ENCODE measurements at regions not wholly inside any gene's neighbourhood (a gene's known extent, or its start where the extent isn't known, plus 50 kb on each side); places are given as distances from the start of the nearest gene placed in this dataset.

DNA sequence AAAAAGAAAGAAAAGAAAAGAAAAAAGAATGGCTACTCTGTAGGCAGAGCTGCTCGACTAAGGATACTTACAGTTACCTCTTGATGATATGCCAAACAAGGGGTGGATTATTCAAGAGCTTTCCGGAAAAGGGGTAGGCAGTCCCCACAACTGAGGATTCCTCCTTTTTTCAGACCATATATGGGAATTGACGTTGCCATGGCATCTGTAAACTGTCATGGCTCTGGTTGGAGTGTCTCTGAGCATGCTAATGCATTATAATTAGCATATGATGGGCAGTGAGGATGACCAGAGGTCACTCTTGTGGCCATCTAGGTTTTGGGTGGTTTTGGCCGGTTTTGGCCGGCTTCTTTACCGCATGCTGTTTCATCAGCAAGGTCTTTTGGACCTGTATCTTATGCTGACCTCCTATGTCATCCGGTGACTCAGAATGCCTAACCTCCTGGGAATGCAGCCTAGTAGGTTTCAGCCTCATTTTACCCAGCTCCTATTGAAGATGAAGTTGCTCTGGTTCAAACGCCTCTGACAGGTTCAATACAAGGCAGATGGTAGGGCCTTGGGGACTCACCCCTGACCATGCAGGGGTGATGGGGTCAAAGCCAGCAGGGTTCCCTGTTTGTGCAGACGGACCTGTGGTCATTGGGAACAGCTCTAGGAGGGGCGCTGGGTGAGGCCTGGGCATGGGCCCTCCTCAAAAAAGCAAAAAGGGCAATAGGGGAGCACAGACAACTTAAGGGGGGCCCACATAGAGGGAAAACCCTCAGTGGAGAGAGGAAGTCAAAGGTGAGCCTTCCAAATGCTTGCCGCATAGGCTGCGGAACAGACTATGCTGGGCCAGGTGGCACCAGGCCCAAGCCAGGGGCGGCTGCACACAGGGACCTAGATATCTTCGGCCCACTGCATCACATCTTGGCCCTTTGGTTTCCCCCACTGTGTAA, 251.2 kb upstream of the RAB6C start:
- ChIA-PET CTCF (no interaction called here), POLR2A (no interaction called here)
- H3K4me3 ChIP-seq (ENCODE audit: low read depth, low read length) = no peak overlapping the region
- no peak for DNase-seq (ENCODE audit: low read depth, low spot score)
- TF ChIP-seq, protein P1, sequence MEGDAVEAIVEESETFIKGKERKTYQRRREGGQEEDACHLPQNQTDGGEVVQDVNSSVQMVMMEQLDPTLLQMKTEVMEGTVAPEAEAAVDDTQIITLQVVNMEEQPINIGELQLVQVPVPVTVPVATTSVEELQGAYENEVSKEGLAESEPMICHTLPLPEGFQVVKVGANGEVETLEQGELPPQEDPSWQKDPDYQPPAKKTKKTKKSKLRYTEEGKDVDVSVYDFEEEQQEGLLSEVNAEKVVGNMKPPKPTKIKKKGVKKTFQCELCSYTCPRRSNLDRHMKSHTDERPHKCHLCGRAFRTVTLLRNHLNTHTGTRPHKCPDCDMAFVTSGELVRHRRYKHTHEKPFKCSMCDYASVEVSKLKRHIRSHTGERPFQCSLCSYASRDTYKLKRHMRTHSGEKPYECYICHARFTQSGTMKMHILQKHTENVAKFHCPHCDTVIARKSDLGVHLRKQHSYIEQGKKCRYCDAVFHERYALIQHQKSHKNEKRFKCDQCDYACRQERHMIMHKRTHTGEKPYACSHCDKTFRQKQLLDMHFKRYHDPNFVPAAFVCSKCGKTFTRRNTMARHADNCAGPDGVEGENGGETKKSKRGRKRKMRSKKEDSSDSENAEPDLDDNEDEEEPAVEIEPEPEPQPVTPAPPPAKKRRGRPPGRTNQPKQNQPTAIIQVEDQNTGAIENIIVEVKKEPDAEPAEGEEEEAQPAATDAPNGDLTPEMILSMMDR (IDR thresholded peaks at IDR 0.05; ENCODE audit: insufficient read depth, low read length, missing control alignments) = no peak

DNA sequence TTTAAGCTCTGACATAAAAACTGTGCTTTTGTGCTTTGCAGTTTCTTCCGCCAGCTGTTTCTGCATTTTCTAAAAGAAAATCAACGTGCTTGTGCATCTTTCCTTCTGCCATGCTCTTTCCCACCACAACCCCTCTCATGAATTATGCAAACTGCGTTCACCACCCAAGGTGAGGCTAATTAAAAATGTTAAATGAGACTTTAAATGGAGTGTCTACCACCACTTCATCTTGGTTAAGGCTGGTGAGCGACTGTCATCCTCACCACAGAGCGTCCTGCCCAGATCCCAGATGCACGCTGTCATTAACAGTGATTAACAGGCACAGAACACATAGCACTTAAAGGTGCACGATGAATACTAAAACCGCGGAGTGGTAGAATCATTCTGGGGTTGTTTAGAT, 250.5 kb upstream of the RAB6C start:
- no peak for DNase-seq (ENCODE audit: low read depth, low spot score)
- ChIA-PET POLR2A (no interaction called here), CTCF (no interaction called here)
- no peak overlapping the region for H3K4me3 ChIP-seq (ENCODE audit: low read depth, low read length)
- TF ChIP-seq, protein P1 (IDR thresholded peaks at IDR 0.05; ENCODE audit: insufficient read depth, low read length, missing control alignments) = no peak

DNA sequence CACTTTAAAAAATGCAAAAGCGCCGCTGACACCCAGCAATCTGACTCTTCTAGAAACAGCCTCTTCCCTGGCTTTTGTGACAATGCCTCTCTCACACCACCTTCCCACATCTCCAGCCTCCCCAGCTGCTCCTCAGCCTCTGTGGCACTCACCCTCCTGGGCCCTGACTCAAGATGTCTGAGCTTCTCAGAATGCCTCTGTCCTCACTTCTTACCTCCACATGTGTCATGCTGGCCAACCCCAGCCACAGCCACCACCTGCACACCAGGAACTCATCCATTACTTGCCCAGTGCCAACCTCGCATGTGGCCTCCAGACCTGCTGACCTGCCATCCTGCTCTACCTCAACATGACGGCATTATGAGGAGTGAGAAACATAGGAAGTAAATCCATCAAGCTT, 249.8 kb upstream of the RAB6C start:
- no peak for DNase-seq (ENCODE audit: low read depth, low spot score)
- CTCF ChIA-PET = no interaction called here
- POLR2A ChIA-PET = no interaction called here
- TF ChIP-seq, protein P1 (IDR thresholded peaks at IDR 0.05; ENCODE audit: insufficient read depth, low read length, missing control alignments) = no peak
- H3K4me3 ChIP-seq (ENCODE audit: low read depth, low read length) = no peak overlapping the region

DNA sequence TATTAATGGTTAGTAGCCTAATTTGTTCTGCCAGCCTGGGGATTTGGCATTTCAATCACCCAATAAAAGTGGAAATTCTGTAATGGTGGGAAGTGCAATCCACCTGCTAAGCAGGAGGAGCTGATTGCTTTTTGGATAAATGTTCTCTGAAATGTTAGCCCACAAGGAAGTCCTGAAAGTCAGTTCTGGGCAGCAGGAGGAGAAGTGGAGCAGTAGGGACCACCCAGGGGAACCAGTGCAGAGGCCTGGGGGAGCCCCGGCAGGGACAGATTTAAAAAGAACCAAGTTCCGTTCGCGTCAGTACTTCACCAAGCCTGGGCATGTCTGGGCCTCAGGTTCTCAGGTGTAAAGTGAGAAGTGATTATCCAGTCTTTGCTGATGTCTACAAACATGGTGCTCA, 248.5 kb upstream of the RAB6C start:
- TF ChIP-seq, protein P1 (IDR thresholded peaks at IDR 0.05; ENCODE audit: insufficient read depth, low read length, missing control alignments) = no peak
- no peak for DNase-seq (ENCODE audit: low read depth, low spot score)
- ChIA-PET POLR2A (no interaction called here), CTCF (no interaction called here)
- no peak overlapping the region for H3K4me3 ChIP-seq (ENCODE audit: low read depth, low read length)

DNA sequence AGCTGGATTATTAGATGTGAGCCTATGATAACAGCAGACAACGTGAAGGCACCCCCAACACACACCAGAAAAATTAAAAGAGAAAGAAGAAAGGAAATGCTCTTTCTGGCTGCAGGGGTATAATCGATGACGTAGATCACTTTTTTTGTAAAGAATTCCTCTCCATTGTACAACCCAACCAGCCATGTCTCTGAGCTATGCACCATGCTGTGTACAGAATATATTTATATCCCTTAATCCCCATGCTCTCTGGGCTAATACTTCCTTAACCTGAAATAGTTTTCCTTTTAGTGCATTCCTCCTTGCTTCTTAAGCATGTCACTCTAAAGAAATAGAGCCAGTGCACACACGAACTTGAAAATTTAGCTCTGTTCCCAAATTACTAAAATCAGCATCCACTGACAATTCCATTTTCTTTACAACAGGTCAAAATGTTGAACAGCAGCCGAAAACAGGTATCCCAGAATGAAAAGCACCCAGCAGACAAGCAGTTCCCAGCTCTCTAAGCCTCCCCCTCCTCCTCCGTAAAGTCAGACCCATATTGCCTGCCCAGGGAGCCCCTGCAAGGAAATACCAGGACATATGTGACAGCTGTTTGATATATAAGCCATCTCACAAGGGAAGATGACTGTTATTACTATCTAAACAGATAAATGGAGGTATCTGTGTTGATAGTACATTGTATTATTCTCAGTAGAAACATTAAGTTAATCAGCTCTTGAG, 247.4 kb upstream of the RAB6C start:
- H3K4me3 ChIP-seq (ENCODE audit: low read depth, low read length) = no peak overlapping the region
- CTCF ChIA-PET = no interaction called here
- DNase-seq (ENCODE audit: low read depth, low spot score) = no peak
- TF ChIP-seq, protein P1 (IDR thresholded peaks at IDR 0.05; ENCODE audit: insufficient read depth, low read length, missing control alignments) = no peak
- POLR2A ChIA-PET = no interaction called here

DNA sequence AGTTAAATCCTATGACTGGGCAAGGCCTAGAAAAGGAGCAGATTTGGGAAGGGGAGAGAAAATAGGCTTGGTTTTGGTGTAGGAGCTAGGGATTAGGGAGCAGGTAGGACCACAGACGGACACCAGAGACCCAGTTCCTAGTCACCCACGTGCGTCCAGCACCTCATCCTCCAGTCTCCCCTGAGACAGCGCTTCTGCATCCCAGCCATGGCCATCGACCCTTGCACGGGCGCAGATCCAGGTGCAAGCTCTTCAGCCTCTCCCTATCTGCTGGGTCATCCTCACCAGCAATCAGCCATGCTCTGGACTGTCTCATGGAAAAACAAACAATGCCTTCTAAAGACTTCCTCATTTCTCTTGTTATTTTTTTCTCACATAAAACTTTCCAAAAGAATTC, 246.8 kb upstream of the RAB6C start:
- ChIA-PET CTCF (no interaction called here), POLR2A (no interaction called here)
- TF ChIP-seq, protein P1 (IDR thresholded peaks at IDR 0.05; ENCODE audit: insufficient read depth, low read length, missing control alignments) = no peak
- no peak overlapping the region for H3K4me3 ChIP-seq (ENCODE audit: low read depth, low read length)
- no peak for DNase-seq (ENCODE audit: low read depth, low spot score)

Measured in AG04449 (cell line).